ENCODE measurements at regions not wholly inside any gene's neighbourhood (a gene's known extent, or its start where the extent isn't known, plus 50 kb on each side); places are given as distances from the start of the nearest gene placed in this dataset.

DNA sequence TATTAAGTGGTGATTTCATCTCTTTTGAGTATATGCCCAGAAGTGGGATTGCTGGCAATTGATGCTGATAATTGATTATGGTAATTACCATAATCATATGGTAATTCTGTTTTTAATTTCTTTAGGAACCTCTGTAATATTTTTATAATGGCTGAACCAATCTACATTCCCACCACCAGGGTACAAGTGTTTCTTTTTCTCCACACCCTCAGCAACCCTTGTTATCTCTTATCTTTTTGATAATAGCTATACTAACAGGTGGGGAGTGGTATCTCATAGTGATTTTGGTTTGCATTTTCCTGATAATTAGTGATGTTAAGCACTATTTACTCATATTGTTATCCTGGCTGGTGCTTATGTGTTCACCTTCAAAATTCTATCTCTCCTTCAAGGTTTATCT, 212.6 kb downstream of the FMR1NB start:
- H3K4me1 Mint-ChIP-seq: peaks cover 2% of the 10 kb centered on the region
- H3K36me3 Mint-ChIP-seq (ENCODE audit: low read depth): peaks cover 2% of the 10 kb centered on the region

DNA sequence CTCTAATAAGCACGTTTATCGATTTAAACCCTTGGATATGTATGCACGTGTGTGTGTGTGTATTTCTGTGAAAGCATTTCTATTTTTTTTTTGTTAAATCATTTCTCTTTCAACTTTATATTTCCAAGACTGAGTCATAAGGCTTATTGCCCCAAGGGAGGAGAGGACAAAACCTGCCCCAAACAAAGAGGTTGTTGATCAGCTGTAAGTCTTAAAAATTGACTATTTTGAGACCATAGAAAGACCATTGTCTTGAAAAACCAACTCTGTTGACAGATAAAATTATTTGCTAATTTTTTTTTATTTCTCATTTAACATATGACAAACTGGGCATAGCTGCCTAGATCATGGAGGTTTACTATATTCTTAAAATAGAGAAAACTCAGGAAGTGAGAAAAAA, 222.4 kb downstream of the FMR1NB start:
- no peaks in the 10 kb centered on the region for H3K36me3 Mint-ChIP-seq (ENCODE audit: low read depth)
- H3K4me1 Mint-ChIP-seq: no peaks in the 10 kb centered on the region
- no peaks in the 10 kb centered on the region for H3K27me3 Mint-ChIP-seq
- ATAC-seq: no peak
- DNase-seq: no peak
- H3K4me3 Mint-ChIP-seq: no peak overlapping the region
- no peak overlapping the region for H3K27ac Mint-ChIP-seq
- H3K9me3 ChIP-seq (ENCODE audit: control insufficient read depth, low read length, poor library complexity, severe bottlenecking): no peaks in the 10 kb centered on the region

More for the DNA sequence above, 212.6 kb downstream of the FMR1NB start:
- Mint-ChIP-seq H3K27me3 (no peaks in the 10 kb centered on the region), H3K27ac (no peak overlapping the region), H3K4me3 (no peak overlapping the region)
- ATAC-seq (no peak), DNase-seq (no peak)
- H3K9me3 ChIP-seq (ENCODE audit: control insufficient read depth, low read length, poor library complexity, severe bottlenecking): no peaks in the 10 kb centered on the region

DNA sequence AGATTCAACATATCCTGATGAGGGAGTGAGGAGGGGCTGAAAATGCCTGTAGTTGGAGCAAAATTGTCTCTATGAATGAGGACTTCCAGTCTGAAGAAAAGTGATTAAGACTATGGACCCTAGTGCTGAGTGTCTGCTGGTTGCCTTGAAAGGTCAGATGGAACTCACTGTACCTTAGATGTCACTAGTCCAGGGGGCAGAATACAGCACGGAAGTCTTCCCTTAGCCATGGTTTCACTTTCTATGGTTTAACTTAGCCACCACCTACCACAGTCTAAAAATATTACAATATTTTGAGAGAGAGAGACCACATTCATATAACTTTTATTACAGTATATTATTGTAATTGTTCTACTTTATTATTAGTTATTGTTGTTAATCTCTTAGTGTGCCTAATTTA, 223.1 kb downstream of the FMR1NB start:
- H3K4me3 Mint-ChIP-seq: no peak overlapping the region
- H3K27me3 Mint-ChIP-seq: no peaks in the 10 kb centered on the region
- ATAC-seq (no peak), DNase-seq (no peak)
- H3K27ac Mint-ChIP-seq: no peak overlapping the region
- H3K9me3 ChIP-seq (ENCODE audit: control insufficient read depth, low read length, poor library complexity, severe bottlenecking): no peaks in the 10 kb centered on the region
- no peaks in the 10 kb centered on the region for H3K4me1 Mint-ChIP-seq
- no peaks in the 10 kb centered on the region for H3K36me3 Mint-ChIP-seq (ENCODE audit: low read depth)

DNA sequence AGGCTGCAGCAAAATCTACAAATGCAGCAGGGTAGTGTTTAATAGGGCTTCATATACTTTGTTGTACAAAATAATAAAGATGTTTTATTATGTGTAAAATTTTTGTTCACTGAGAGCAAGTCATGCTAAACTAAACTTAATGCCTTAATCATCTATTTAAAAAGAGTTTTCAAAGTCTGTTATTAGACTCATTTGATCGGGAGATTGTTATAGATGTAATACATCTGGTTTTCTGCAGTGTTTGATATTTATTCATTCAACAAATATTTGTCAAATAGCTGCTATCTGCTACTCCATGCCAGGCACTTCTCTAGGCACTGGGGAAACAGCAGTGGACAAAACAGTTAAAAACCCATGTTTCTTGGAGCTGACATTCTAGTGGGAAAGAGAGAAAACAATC, 233.6 kb downstream of the FMR1NB start:
- H3K9me3 ChIP-seq (ENCODE audit: control insufficient read depth, low read length, poor library complexity, severe bottlenecking): no peaks in the 10 kb centered on the region
- DNase-seq (no peak), ATAC-seq (no peak)
- Mint-ChIP-seq H3K36me3 (ENCODE audit: low read depth) (no peaks in the 10 kb centered on the region), H3K27ac (no peak overlapping the region), H3K27me3 (no peaks in the 10 kb centered on the region), H3K4me3 (no peak overlapping the region), H3K4me1 (no peaks in the 10 kb centered on the region)

DNA sequence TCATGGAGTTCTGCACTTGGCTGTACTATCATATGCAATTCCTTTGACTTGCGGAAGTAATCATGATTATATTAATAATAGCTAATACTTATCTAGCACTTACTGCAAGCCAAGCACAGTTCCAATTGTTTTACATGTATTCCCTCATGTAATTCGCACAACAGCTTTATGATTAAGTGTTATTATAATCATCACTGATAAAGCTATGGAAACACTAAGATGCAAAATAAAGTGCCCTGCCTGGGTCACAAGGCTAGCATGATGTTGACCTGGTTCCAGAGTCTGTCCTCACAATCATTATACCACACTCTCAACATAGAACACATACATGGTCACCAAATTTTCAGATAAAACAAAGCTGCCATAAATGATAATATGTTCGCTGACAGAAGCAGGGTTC, 234.6 kb downstream of the FMR1NB start:
- ATAC-seq (no peak), DNase-seq (no peak)
- Mint-ChIP-seq H3K27ac (no peak overlapping the region), H3K36me3 (ENCODE audit: low read depth) (no peaks in the 10 kb centered on the region), H3K4me3 (no peak overlapping the region), H3K4me1 (no peaks in the 10 kb centered on the region), H3K27me3 (no peaks in the 10 kb centered on the region)
- H3K9me3 ChIP-seq (ENCODE audit: control insufficient read depth, low read length, poor library complexity, severe bottlenecking): no peaks in the 10 kb centered on the region

DNA sequence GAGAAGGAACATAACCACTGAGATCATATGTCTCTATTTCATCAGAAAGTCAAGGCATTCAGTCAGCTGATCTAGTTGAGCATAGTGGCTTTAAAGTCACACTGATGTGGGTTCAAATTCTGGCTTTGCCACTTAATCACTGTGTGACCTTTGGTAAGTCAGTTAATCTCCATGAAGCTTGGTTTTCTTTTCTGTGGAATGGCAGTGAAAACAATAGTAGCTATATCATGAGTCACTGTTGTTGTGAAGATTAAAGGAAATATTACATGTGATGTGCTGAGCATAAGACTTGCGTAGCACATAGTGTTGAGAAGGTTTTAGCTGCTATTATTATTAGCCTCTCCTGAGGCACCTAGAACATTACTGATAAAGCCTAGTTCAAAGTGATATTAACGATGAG, 242.2 kb downstream of the FMR1NB start:
- ATAC-seq: no peak
- no peak for DNase-seq
- Mint-ChIP-seq H3K27me3 (no peaks in the 10 kb centered on the region), H3K4me1 (peaks cover 3% of the 10 kb centered on the region), H3K36me3 (ENCODE audit: low read depth) (peaks cover 2% of the 10 kb centered on the region), H3K27ac (no peak overlapping the region), H3K4me3 (no peak overlapping the region)
- H3K9me3 ChIP-seq (ENCODE audit: control insufficient read depth, low read length, poor library complexity, severe bottlenecking): no peaks in the 10 kb centered on the region

DNA sequence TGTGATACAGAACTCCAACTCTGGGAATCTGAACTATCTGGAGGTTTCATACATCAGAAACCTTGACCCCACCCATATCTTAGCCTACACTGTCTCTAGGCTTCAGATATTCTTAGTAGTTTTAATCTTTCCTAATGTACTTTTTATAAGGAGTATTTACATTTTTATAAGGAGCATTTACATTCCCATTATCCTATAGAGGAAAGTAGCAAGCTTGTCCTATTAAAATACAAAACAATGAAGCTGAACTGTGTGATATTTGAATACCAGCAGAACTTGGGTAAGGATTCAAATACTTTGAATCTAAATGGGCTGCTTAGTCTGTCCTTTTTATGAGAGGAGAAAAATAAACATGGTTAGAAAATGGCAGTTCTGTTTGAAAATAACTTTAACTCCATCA, 247.4 kb downstream of the FMR1NB start:
- Mint-ChIP-seq H3K27me3 (no peaks in the 10 kb centered on the region), H3K36me3 (ENCODE audit: low read depth) (peaks cover 2% of the 10 kb centered on the region), H3K4me1 (peaks cover 3% of the 10 kb centered on the region), H3K4me3 (no peak overlapping the region), H3K27ac (no peak overlapping the region)
- H3K9me3 ChIP-seq (ENCODE audit: control insufficient read depth, low read length, poor library complexity, severe bottlenecking): no peaks in the 10 kb centered on the region
- no peak for ATAC-seq
- no peak for DNase-seq

DNA sequence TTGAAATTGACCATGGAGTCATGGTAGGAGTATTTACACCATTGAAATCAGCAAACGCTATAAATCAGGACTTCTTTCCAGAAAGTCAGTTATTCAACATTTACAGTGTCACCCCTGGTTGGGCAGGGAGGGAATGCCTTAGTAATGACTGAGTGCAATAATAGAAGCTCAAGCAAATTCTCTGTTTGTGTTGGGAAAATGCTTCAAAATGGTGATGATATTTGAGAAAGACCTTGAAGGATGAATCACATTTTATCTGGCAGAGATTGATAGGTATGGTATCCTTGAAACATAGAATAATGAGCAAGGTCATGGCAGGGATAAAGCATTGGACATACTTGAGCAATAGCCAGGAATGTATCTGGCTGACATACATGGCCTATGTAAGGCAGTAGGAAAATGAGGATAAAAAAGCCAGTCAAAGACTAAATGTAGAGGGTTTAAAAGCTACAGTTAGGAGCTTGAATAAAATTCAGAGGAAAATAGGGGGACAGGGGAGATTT, 248.7 kb downstream of the FMR1NB start:
- DNase-seq (no peak), ATAC-seq (no peak)
- no peaks in the 10 kb centered on the region for H3K27me3 Mint-ChIP-seq
- peaks cover 3% of the 10 kb centered on the region for H3K4me1 Mint-ChIP-seq
- no peak overlapping the region for H3K4me3 Mint-ChIP-seq
- H3K9me3 ChIP-seq (ENCODE audit: control insufficient read depth, low read length, poor library complexity, severe bottlenecking): no peaks in the 10 kb centered on the region
- H3K27ac Mint-ChIP-seq: no peak overlapping the region
- peaks cover 2% of the 10 kb centered on the region for H3K36me3 Mint-ChIP-seq (ENCODE audit: low read depth)

DNA sequence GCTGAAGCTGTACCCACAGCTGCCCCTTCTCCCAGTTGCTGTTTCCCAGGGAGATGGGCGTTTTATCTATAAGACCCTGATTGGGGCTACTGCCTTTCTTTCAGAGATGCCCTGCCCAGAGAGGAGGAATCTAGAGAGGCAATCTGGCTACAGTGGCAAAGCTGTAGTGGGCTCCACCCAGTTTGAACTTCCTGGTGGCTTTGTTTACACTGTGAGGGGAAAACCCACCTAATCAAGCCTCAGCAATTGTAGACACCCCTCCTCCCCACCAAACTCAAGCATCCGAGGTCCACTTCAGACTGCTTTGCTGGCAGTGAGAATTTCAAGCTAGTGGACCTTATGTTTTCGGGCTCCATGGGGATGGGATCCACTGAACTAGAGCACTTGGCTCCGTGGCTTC, 240.4 kb upstream of the AFF2 start:
- DNase-seq (no peak), ATAC-seq (no peak)
- peaks cover 4% of the 10 kb centered on the region for H3K36me3 Mint-ChIP-seq (ENCODE audit: low read depth)
- no peaks in the 10 kb centered on the region for H3K4me1 Mint-ChIP-seq
- no peaks in the 10 kb centered on the region for H3K27me3 Mint-ChIP-seq
- H3K27ac Mint-ChIP-seq: no peak overlapping the region
- H3K9me3 ChIP-seq (ENCODE audit: control insufficient read depth, low read length, poor library complexity, severe bottlenecking): no peaks in the 10 kb centered on the region
- no peak overlapping the region for H3K4me3 Mint-ChIP-seq

DNA sequence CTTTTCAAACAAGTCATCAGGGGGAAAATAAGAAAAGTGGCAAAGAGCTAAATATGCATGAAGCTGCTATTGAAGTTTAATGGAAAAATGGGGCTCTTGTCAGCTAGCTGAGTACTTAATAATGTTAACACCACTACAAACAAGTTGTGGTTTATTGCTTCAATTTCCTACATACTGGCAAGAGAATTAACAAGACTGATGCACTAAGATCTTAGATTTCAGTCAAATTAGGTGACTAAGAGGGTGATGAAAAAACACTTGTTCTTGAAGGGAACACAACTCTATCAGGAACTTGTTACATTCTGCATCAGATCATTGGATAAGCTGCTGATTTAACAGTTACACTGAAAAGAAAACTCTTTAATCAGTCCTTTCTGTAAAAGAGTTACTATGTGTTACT, 234.6 kb upstream of the AFF2 start:
- Mint-ChIP-seq H3K27ac (no peak overlapping the region), H3K27me3 (no peaks in the 10 kb centered on the region), H3K4me3 (no peak overlapping the region), H3K4me1 (peaks cover 5% of the 10 kb centered on the region), H3K36me3 (ENCODE audit: low read depth) (peaks cover 2% of the 10 kb centered on the region)
- DNase-seq: no peak
- no peak for ATAC-seq
- no peaks in the 10 kb centered on the region for H3K9me3 ChIP-seq (ENCODE audit: control insufficient read depth, low read length, poor library complexity, severe bottlenecking)

DNA sequence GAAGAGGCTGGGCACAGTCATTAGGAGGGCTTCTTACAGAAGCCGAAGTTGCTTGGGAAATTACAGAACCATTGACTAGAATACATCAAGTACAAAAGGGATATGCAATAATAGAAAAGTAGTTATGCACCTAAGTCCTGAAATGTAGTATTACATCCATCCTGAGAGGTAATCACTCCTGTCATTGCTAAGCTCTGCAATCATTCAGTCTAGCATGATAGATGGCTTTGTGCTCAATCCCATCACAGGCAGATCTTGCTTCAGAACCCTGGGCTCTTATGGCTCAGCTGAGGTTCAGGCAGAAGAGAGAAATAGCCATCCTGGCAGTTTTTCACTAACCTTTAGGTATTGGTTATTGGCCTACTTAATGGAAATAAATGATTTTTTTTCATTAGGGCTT, 231.7 kb upstream of the AFF2 start:
- H3K27me3 Mint-ChIP-seq: no peaks in the 10 kb centered on the region

DNA sequence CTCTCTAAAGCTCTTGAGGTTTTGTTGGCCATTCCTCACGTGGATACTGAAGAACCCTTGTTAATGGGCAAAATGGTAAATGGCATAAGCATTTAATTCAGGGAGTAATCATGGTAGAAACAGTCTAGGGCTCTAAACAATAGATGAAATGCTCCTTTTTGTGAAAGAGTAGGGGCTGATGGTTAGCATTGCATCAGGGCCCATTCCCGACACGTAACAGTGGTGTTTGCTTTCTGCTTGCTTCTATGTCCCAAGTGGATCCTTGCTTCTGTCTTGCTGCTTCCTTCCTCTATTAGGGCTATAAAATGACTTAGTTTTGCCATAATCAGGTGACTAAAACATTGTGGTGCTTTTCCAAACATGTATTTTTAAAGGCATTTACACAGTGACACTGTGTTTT, 230.9 kb upstream of the AFF2 start:
- no peaks in the 10 kb centered on the region for H3K27me3 Mint-ChIP-seq
- DNase-seq (no peak), ATAC-seq (no peak)
- peak overlapping the region; percentile 34 for H3K27ac Mint-ChIP-seq
- no peak overlapping the region for H3K4me3 Mint-ChIP-seq
- H3K36me3 Mint-ChIP-seq (ENCODE audit: low read depth): no peaks in the 10 kb centered on the region
- peaks cover 6% of the 10 kb centered on the region for H3K4me1 Mint-ChIP-seq
- no peaks in the 10 kb centered on the region for H3K9me3 ChIP-seq (ENCODE audit: control insufficient read depth, low read length, poor library complexity, severe bottlenecking)

More for the DNA sequence above, 231.7 kb upstream of the AFF2 start:
- no peak overlapping the region for H3K4me3 Mint-ChIP-seq
- H3K27ac Mint-ChIP-seq: no peak overlapping the region
- DNase-seq (no peak), ATAC-seq (no peak)
- H3K4me1 Mint-ChIP-seq: peaks cover 6% of the 10 kb centered on the region
- no peaks in the 10 kb centered on the region for H3K36me3 Mint-ChIP-seq (ENCODE audit: low read depth)
- no peaks in the 10 kb centered on the region for H3K9me3 ChIP-seq (ENCODE audit: control insufficient read depth, low read length, poor library complexity, severe bottlenecking)

DNA sequence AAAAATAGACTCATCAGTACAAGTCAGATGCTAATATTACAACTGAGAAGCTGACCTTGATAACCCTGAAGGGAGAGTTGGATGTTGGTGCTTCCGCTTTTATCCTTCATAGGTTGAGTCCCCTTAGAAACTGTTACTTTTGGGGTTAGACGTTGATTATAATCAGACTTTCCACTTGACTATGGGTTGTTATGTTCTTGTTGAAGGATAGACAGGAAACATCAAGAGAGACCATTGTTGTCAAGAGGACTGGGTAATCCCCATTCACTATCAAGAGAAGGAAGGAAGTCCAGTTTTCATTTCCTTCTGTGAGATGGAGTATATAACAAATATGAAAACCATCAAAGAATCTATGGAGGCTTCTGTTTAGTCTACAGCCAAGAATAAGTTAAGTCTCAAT, 229.9 kb upstream of the AFF2 start:
- Mint-ChIP-seq H3K4me1 (peaks cover 6% of the 10 kb centered on the region), H3K4me3 (no peak overlapping the region), H3K27me3 (no peaks in the 10 kb centered on the region), H3K36me3 (ENCODE audit: low read depth) (no peaks in the 10 kb centered on the region), H3K27ac (peak overlapping the region; percentile 34)
- ATAC-seq (peak; percentile 72), DNase-seq (no peak)
- no peaks in the 10 kb centered on the region for H3K9me3 ChIP-seq (ENCODE audit: control insufficient read depth, low read length, poor library complexity, severe bottlenecking)

DNA sequence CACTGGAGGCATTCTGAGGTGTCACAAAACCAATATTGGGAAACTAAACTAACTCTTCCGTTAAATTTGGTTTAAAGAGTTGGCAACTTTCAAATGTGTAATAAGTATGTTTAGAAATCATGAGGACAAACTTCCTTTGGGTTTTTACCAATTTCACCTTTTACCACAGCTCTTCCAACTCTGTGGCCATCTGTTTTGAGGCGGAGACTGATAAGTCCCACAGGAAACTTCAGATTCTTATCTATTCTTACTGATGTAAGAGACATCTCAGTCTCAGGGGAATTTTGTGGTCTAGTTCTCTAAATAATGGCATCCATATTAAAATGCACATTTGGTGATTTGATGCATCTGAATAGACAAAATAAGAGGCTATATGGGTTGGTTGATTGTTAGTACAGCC, 229.2 kb upstream of the AFF2 start:
- no peaks in the 10 kb centered on the region for H3K9me3 ChIP-seq (ENCODE audit: control insufficient read depth, low read length, poor library complexity, severe bottlenecking)
- DNase-seq: no peak
- no peak for ATAC-seq
- Mint-ChIP-seq H3K4me3 (no peak overlapping the region), H3K27ac (no peak overlapping the region), H3K36me3 (ENCODE audit: low read depth) (peaks cover 2% of the 10 kb centered on the region), H3K4me1 (peaks cover 6% of the 10 kb centered on the region), H3K27me3 (no peaks in the 10 kb centered on the region)

DNA sequence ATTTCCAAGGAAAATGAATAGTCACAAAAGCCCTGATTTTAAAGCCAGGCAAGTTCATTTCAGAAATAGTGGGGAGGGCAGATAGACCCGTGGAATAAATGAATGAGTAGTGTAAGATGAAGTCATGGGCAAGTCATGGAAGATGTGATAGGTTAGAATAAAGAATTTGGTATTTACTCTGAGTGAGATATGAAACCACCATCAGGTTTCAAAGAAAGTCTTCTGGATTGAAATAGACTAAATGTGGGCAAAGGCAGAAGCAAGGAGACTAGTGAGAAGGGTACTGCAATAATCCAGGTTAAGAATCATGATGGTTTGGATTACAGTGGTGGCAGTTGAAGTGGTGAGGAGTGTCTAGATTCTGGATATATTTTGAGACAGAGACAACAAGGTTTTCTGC, 218.5 kb upstream of the AFF2 start:
- no peak overlapping the region for H3K27ac Mint-ChIP-seq

More for the DNA sequence above, 218.5 kb upstream of the AFF2 start:
- H3K4me1 Mint-ChIP-seq: peaks cover 16% of the 10 kb centered on the region
- no peak for DNase-seq
- H3K27me3 Mint-ChIP-seq: no peaks in the 10 kb centered on the region
- no peak overlapping the region for H3K4me3 Mint-ChIP-seq
- no peaks in the 10 kb centered on the region for H3K9me3 ChIP-seq (ENCODE audit: control insufficient read depth, low read length, poor library complexity, severe bottlenecking)
- ATAC-seq: no peak
- H3K36me3 Mint-ChIP-seq (ENCODE audit: low read depth): no peaks in the 10 kb centered on the region
